PC-9 (cell line): ENCODE measurements at regions not wholly inside any gene's neighbourhood (a gene's known extent, or its start where the extent isn't known, plus 50 kb on each side); places are given as distances from the start of the nearest gene placed in this dataset.

Experiments
- BruUV-seq: library from RNA; stranded (reverse); fragments of 400-500 nt; replicated peaks from 2 replicates; lab custom pipeline; 2021; lab: Mats Ljungman, UMichigan
- CTCF ChIA-PET: fragments of 300-600 bp; sonication (Branson Sonifier 250); formaldehyde crosslinking; loops from one replicate; lab custom pipeline; 2022; ENCODE audit warnings: antibody characterized with exemption; lab: Charles Lee
- POLR2A ChIA-PET: fragments of 300-600 bp; sonication (Branson Sonifier 250); formaldehyde crosslinking; loops from one replicate; lab custom pipeline; 2022; ENCODE audit warnings: antibody characterized with exemption; ENCODE audit not compliant: unreplicated experiment; lab: Charles Lee
- DNase-seq, 2 experiments: peaks; one replicate each; pipeline versions ENCODE4 v3.0.0 to v3.0.0-alpha.2; 2015 to 2022; ENCODE audit warnings: mixed read lengths in 1 of 2
- H2AFZ ChIP-seq: fragments of 200-600 bp; sonication (generic); 2 replicates; pipeline ENCODE4 v1.8.1; 2017; ENCODE audit warnings: antibody characterized with exemption
- H3F3A ChIP-seq: fragments of 200-600 bp; sonication (generic); 2 replicates; pipeline ENCODE4 v1.8.1; 2017; ENCODE audit warnings: antibody characterized with exemption, mild to moderate bottlenecking, low read depth; ENCODE audit not compliant: insufficient read depth
- H3K27ac ChIP-seq: fragments of 200-600 bp; sonication (generic); 2 replicates; pipeline ENCODE4 v1.6.1; 2016; ENCODE audit warnings: mixed run types
- H3K27me3 ChIP-seq: fragments of 200-600 bp; sonication (generic); 2 replicates; pipeline ENCODE4 v1.6.1; 2016; ENCODE audit warnings: low read depth, mixed run types; ENCODE audit not compliant: insufficient read depth
- H3K36me3 ChIP-seq: fragments of 200-600 bp; sonication (generic); 2 replicates; pipeline ENCODE4 v1.6.1; 2016; ENCODE audit warnings: low read depth, mixed run types
- H3K4me1 ChIP-seq: fragments of 200-600 bp; sonication (generic); replicated peaks from 2 replicates; pipeline ENCODE4 v1.6.1; 2016; ENCODE audit warnings: mixed run types; ENCODE audit not compliant: insufficient read depth
- H3K4me2 ChIP-seq: fragments of 200-600 bp; sonication (generic); 2 replicates; pipeline ENCODE4 v1.6.1; 2017; ENCODE audit warnings: mixed run types
- H3K4me3 ChIP-seq: fragments of 200-600 bp; sonication (generic); 2 replicates; pipeline ENCODE4 v1.6.1; 2016; ENCODE audit warnings: mixed run types
- H3K79me2 ChIP-seq: fragments of 200-600 bp; sonication (generic); 2 replicates; pipeline ENCODE4 v1.6.1; 2017; ENCODE audit warnings: low read depth, mixed run types
- H3K9me2 ChIP-seq: fragments of 200-600 bp; sonication (generic); 2 replicates; pipeline ENCODE4 v1.8.1; 2017; ENCODE audit warnings: mild to moderate bottlenecking; ENCODE audit not compliant: insufficient read depth
- H3K9me3 ChIP-seq: fragments of 200-600 bp; sonication (generic); 2 replicates; pipeline ENCODE4 v1.8.1; 2016; ENCODE audit warnings: low read depth; ENCODE audit not compliant: insufficient read depth
- H4K20me1 ChIP-seq: fragments of 200-600 bp; sonication (generic); 2 replicates; pipeline ENCODE4 v1.8.1; 2017; ENCODE audit not compliant: insufficient read depth
- CTCF ChIP-seq: fragments of 200-600 bp; sonication (generic); conservative IDR thresholded peaks from 2 replicates; pipeline ENCODE4 v1.6.1; 2017; ENCODE audit warnings: mixed run types, antibody characterized with exemption, mild to moderate bottlenecking, moderate library complexity
- EZH2 ChIP-seq: fragments of 200-600 bp; sonication (generic); IDR thresholded peaks from 2 replicates; pipeline ENCODE4 v1.8.0; 2017; ENCODE audit warnings: antibody characterized with exemption, low read depth
- intact Hi-C: fragments of 100-400 bp; cut with micrococcal nuclease; formaldehyde crosslinking; loops from one replicate; pipeline ENCODE4 v1.10.0; 2022; ENCODE audit not compliant: unreplicated experiment

GRCh38 chr4:151835467-151835866, 74.7 kb upstream of the GATB start:
- Histone ChIP-seq H3K9me3 (no peaks in the 10 kb centered on the region), H4K20me1 (no peaks in the 10 kb centered on the region), H3K4me3 (no peak overlapping the region), H3K9me2 (no peaks in the 10 kb centered on the region), H3K4me1 (no peaks in the 10 kb centered on the region), H3K36me3 (no peaks in the 10 kb centered on the region), H3K4me2 (no peak overlapping the region), H2AFZ (no peak overlapping the region), H3K27me3 (no peaks in the 10 kb centered on the region), H3K79me2 (no peaks in the 10 kb centered on the region), H3K27ac (no peak overlapping the region), H3F3A (no peaks in the 10 kb centered on the region)
- intact Hi-C loops, result no loop called here
- POLR2A ChIA-PET, result no interaction called here
- BruUV-seq, result no TSS peak
- CTCF ChIA-PET, result no interaction called here
- no peak for DNase-seq
- no peak for TF ChIP-seq CTCF
- no peak for TF ChIP-seq EZH2

GRCh38 chr4:151833174-151833573, 72.4 kb upstream of the GATB start:
- no peak overlapping the region for H3K27ac ChIP-seq
- H3K79me2 ChIP-seq, result no peaks in the 10 kb centered on the region
- DNase-seq, result no peak
- no peaks in the 10 kb centered on the region for H3K9me2 ChIP-seq
- H3K4me2 ChIP-seq, result no peak overlapping the region
- no peaks in the 10 kb centered on the region for H3K4me1 ChIP-seq
- H2AFZ ChIP-seq, result no peak overlapping the region
- no peaks in the 10 kb centered on the region for H3K27me3 ChIP-seq
- no peak overlapping the region for H3K4me3 ChIP-seq
- H4K20me1 ChIP-seq, result no peaks in the 10 kb centered on the region
- H3K36me3 ChIP-seq, result no peaks in the 10 kb centered on the region
- no TSS peak for BruUV-seq
- CTCF ChIA-PET, result interaction anchor here (0.5 kb wide), 1 partner anchor 748 kb away, joined by 14 read pairs; no protein-coding TSS in a partner anchor
- POLR2A ChIA-PET, result no interaction called here
- H3K9me3 ChIP-seq, result no peaks in the 10 kb centered on the region
- H3F3A ChIP-seq, result no peaks in the 10 kb centered on the region
- intact Hi-C loops, result no loop called here
- TF ChIP-seq EZH2, result no peak
- TF ChIP-seq CTCF, result no peak

GRCh38 chr4:151831526-151831925, 70.7 kb upstream of the GATB start:
- ChIA-PET POLR2A (no interaction called here), CTCF (no interaction called here)
- Histone ChIP-seq H3K9me3 (no peaks in the 10 kb centered on the region), H4K20me1 (no peaks in the 10 kb centered on the region), H3K4me3 (no peak overlapping the region), H2AFZ (no peak overlapping the region), H3K9me2 (no peaks in the 10 kb centered on the region), H3K36me3 (no peaks in the 10 kb centered on the region), H3K4me1 (no peaks in the 10 kb centered on the region), H3F3A (no peaks in the 10 kb centered on the region), H3K27me3 (no peaks in the 10 kb centered on the region), H3K4me2 (no peak overlapping the region), H3K79me2 (no peaks in the 10 kb centered on the region), H3K27ac (no peak overlapping the region)
- TF ChIP-seq EZH2 (no peak), CTCF (no peak)
- intact Hi-C loops, result no loop called here
- no TSS peak for BruUV-seq
- no peak for DNase-seq
